Liver (tissue), 3 donors: ENCODE measurements at regions not wholly inside any gene's neighbourhood (a gene's known extent, or its start where the extent isn't known, plus 50 kb on each side); places are given as distances from the start of the nearest gene placed in this dataset.

ENCODE experiments used
- CTCF ChIP-seq: fragments of 150-350 bp; IDR thresholded peaks from 2 replicates; pipeline ENCODE4 v1.5.1; 2017; ENCODE audit warnings: improper control_type of control experiment, low read depth, low read length; ENCODE audit not compliant: missing input control
- FOXA1 ChIP-seq: IDR thresholded peaks from 2 replicates; pipeline ENCODE4 v1.6.1; 2016; ENCODE audit warnings: antibody characterized with exemption
- JUND ChIP-seq, 2 donors: IDR thresholded peaks; 2 replicates each; pipeline ENCODE4 v1.6.1; 2016; ENCODE audit warnings: antibody characterized with exemption in 2 of 2
- MAX ChIP-seq: IDR thresholded peaks from 2 replicates; pipeline ENCODE4 v1.6.1; 2016; ENCODE audit warnings: antibody characterized with exemption
- TAF1 ChIP-seq: conservative IDR thresholded peaks from 2 replicates; pipeline ENCODE4 v1.6.1; 2016; ENCODE audit warnings: antibody characterized with exemption, mild to moderate bottlenecking
- ZBTB33 ChIP-seq: IDR thresholded peaks from 2 replicates; pipeline ENCODE4 v1.6.1; 2016; ENCODE audit warnings: antibody characterized with exemption
- donor health status: healthy.
- donor health status: healthy.

GRCh38 chr18:34509879-34510586 lies 200.1 kb upstream of the DTNA start:
- no peak for TF ChIP-seq CTCF
- TF ChIP-seq TAF1, result no peak
- no peak for TF ChIP-seq JUND (IDR thresholded peaks at IDR 0.05)
- TF ChIP-seq ZBTB33, result no peak
- no peak for TF ChIP-seq MAX
- TF ChIP-seq FOXA1, result no peak
